ENCODE measurements at regions not wholly inside any gene's neighbourhood (a gene's known extent, or its start where the extent isn't known, plus 50 kb on each side); places are given as distances from the start of the nearest gene placed in this dataset.

GRCh38 chr6:71496722-71497033, 208.1 kb downstream of the OGFRL1 start:
- Mint-ChIP-seq H3K36me3 (ENCODE audit: low read depth) (no peaks in the 10 kb centered on the region), H3K27me3 (ENCODE audit: low read depth) (no peaks in the 10 kb centered on the region), H3K27ac (ENCODE audit: unreplicated experiment) (no peak overlapping the region), H3K4me3 (no peak overlapping the region), H3K9me3 (no peaks in the 10 kb centered on the region), H3K4me1 (peaks cover 5% of the 10 kb centered on the region)
- no peak for TF ChIP-seq CTCF (conservative IDR thresholded peaks at IDR 0.05)
- DNase-seq (ENCODE audit: low read depth, low spot score): no peak

- no peak for DNase-seq (ENCODE audit: low read depth, low spot score)
- H3K36me3 Mint-ChIP-seq (ENCODE audit: low read depth): no peaks in the 10 kb centered on the region
These were observed 210.0 kb downstream of the OGFRL1 start for GRCh38 chr6:71498638-71499037.

GRCh38 chr6:71499667-71500066, 211.1 kb downstream of the OGFRL1 start:
- peak overlapping the region; percentile 61 for H3K27ac Mint-ChIP-seq (ENCODE audit: unreplicated experiment)
- no peaks in the 10 kb centered on the region for H3K36me3 Mint-ChIP-seq (ENCODE audit: low read depth)
- no peak for TF ChIP-seq CTCF (conservative IDR thresholded peaks at IDR 0.05)
- H3K27me3 Mint-ChIP-seq (ENCODE audit: low read depth): no peaks in the 10 kb centered on the region
- no peak for DNase-seq (ENCODE audit: low read depth, low spot score)
- H3K4me3 Mint-ChIP-seq: no peak overlapping the region
- H3K9me3 Mint-ChIP-seq: no peaks in the 10 kb centered on the region
- peaks cover 5% of the 10 kb centered on the region for H3K4me1 Mint-ChIP-seq

More at GRCh38 chr6:71498638-71499037, 210.0 kb downstream of the OGFRL1 start:
- H3K4me1 Mint-ChIP-seq: peaks cover 5% of the 10 kb centered on the region
- no peak overlapping the region for H3K27ac Mint-ChIP-seq (ENCODE audit: unreplicated experiment)
- TF ChIP-seq CTCF (conservative IDR thresholded peaks at IDR 0.05): no peak
- no peak overlapping the region for H3K4me3 Mint-ChIP-seq
- no peaks in the 10 kb centered on the region for H3K27me3 Mint-ChIP-seq (ENCODE audit: low read depth)
- H3K9me3 Mint-ChIP-seq: no peaks in the 10 kb centered on the region

- H3K4me1 Mint-ChIP-seq: peaks cover 2% of the 10 kb centered on the region
- H3K36me3 Mint-ChIP-seq (ENCODE audit: low read depth): no peaks in the 10 kb centered on the region
- no peaks in the 10 kb centered on the region for H3K9me3 Mint-ChIP-seq
- no peak for DNase-seq (ENCODE audit: low read depth, low spot score)
- no peak for TF ChIP-seq CTCF (conservative IDR thresholded peaks at IDR 0.05)
- H3K4me3 Mint-ChIP-seq: no peak overlapping the region
- H3K27ac Mint-ChIP-seq (ENCODE audit: unreplicated experiment): no peak overlapping the region
- H3K27me3 Mint-ChIP-seq (ENCODE audit: low read depth): no peaks in the 10 kb centered on the region
These were observed 213.6 kb downstream of the OGFRL1 start for GRCh38 chr6:71502168-71502567.

GRCh38 chr6:71502956-71503355, 214.3 kb downstream of the OGFRL1 start:
- Mint-ChIP-seq H3K9me3 (no peaks in the 10 kb centered on the region), H3K36me3 (ENCODE audit: low read depth) (no peaks in the 10 kb centered on the region), H3K4me3 (no peak overlapping the region), H3K27ac (ENCODE audit: unreplicated experiment) (no peak overlapping the region), H3K27me3 (ENCODE audit: low read depth) (no peaks in the 10 kb centered on the region), H3K4me1 (peaks cover 3% of the 10 kb centered on the region)
- no peak for TF ChIP-seq CTCF (conservative IDR thresholded peaks at IDR 0.05)
- no peak for DNase-seq (ENCODE audit: low read depth, low spot score)

GRCh38 chr6:71507183-71507582, 218.6 kb downstream of the OGFRL1 start:
- Mint-ChIP-seq H3K4me1 (peaks cover 3% of the 10 kb centered on the region), H3K27me3 (ENCODE audit: low read depth) (no peaks in the 10 kb centered on the region), H3K27ac (ENCODE audit: unreplicated experiment) (no peak overlapping the region), H3K4me3 (no peak overlapping the region), H3K36me3 (ENCODE audit: low read depth) (no peaks in the 10 kb centered on the region), H3K9me3 (no peaks in the 10 kb centered on the region)
- no peak for TF ChIP-seq CTCF (conservative IDR thresholded peaks at IDR 0.05)
- no peak for DNase-seq (ENCODE audit: low read depth, low spot score)

Measured in neural crest cell (in vitro differentiated cells).